Smooth muscle cell (in vitro differentiated cells): ENCODE measurements at regions not wholly inside any gene's neighbourhood (a gene's known extent, or its start where the extent isn't known, plus 50 kb on each side); places are given as distances from the start of the nearest gene placed in this dataset.

ENCODE experiments used
- DNase-seq: peaks from one replicate; lab custom pipeline; 2025; ENCODE audit not compliant: unreplicated experiment; lab: John Stamatoyannopoulos, UW
- H2AFZ ChIP-seq: fragments of 200-600 bp; sonication (generic); 2 replicates; pipeline ENCODE4 v1.6.0; 2016; ENCODE audit warnings: antibody characterized with exemption, low read depth, mild to moderate bottlenecking
- H3F3A ChIP-seq: fragments of 200-600 bp; sonication (generic); 2 replicates; pipeline ENCODE4 v1.6.0; 2017; ENCODE audit warnings: antibody characterized with exemption, low read depth
- H3K27ac ChIP-seq: fragments of 200-600 bp; sonication (generic); 2 replicates; pipeline ENCODE4 v1.5.1; 2016; ENCODE audit warnings: low read depth, mild to moderate bottlenecking
- H3K27me3 ChIP-seq: fragments of 200-600 bp; sonication (generic); 2 replicates; pipeline ENCODE4 v1.6.1; 2016; ENCODE audit warnings: low read depth, mild to moderate bottlenecking
- H3K36me3 ChIP-seq: fragments of 200-600 bp; sonication (generic); 2 replicates; pipeline ENCODE4 v1.5.1; 2016; ENCODE audit warnings: low read depth
- H3K4me1 ChIP-seq: fragments of 200-600 bp; sonication (generic); 2 replicates; pipeline ENCODE4 v1.5.1; 2016; ENCODE audit warnings: low read depth
- H3K4me2 ChIP-seq: fragments of 200-600 bp; sonication (generic); 2 replicates; pipeline ENCODE4 v1.6.0; 2016; ENCODE audit warnings: mild to moderate bottlenecking
- H3K4me3 ChIP-seq: fragments of 200-600 bp; sonication (generic); 2 replicates; pipeline ENCODE4 v1.5.1; 2016; ENCODE audit warnings: mild to moderate bottlenecking
- H3K79me2 ChIP-seq: fragments of 200-600 bp; sonication (generic); 2 replicates; pipeline ENCODE4 v1.6.0; 2016; ENCODE audit warnings: low read depth, mild to moderate bottlenecking
- H3K9ac ChIP-seq: fragments of 200-600 bp; sonication (generic); 2 replicates; pipeline ENCODE4 v1.6.0; 2016; ENCODE audit warnings: low read depth
- H3K9me3 ChIP-seq: fragments of 200-600 bp; sonication (generic); replicated peaks from 2 replicates; pipeline ENCODE4 v1.5.1; 2016; ENCODE audit warnings: low read depth
- H4K20me1 ChIP-seq: fragments of 200-600 bp; sonication (generic); 2 replicates; pipeline ENCODE4 v1.6.0; 2016; ENCODE audit warnings: low read depth
- CTCF ChIP-seq: fragments of 200-600 bp; sonication (generic); IDR thresholded peaks from 2 replicates; pipeline ENCODE4 v1.5.1; 2017; ENCODE audit warnings: borderline replicate concordance, mild to moderate bottlenecking, antibody characterized with exemption; ENCODE audit not compliant: insufficient read depth, poor library complexity, severe bottlenecking
- WGBS: methylation state at CpG from one replicate; pipeline ENCODE4 v1.1.7; 2016; ENCODE audit warnings: low lambda C conversion rate; 5-methylcytosine and 5-hydroxymethylcytosine counted together

GRCh38 chr1:219083631-219084030 lies 90.0 kb upstream of the LYPLAL1 start:
- no peaks in the 10 kb centered on the region for H3K27me3 ChIP-seq
- peak overlapping the region; percentile 28 for H3K4me2 ChIP-seq
- 29% methylated on average over 1 of the region's 1 CpG for WGBS
- no peaks in the 10 kb centered on the region for H3K36me3 ChIP-seq
- H3K4me1 ChIP-seq = peaks cover 18% of the 10 kb centered on the region
- no peak overlapping the region for H3K4me3 ChIP-seq
- H2AFZ ChIP-seq = peak overlapping the region; percentile 42
- no peak overlapping the region for H3K9ac ChIP-seq
- no peaks in the 10 kb centered on the region for H3K79me2 ChIP-seq
- H3K27ac ChIP-seq = peak overlapping the region; percentile 40
- peaks cover 5% of the 10 kb centered on the region for H3F3A ChIP-seq
- H3K9me3 ChIP-seq = no peaks in the 10 kb centered on the region
- no peak for DNase-seq
- no peaks in the 10 kb centered on the region for H4K20me1 ChIP-seq
- no peak for TF ChIP-seq CTCF

- 23% methylated on average over 3 of the region's 3 CpGs for WGBS
- H2AFZ ChIP-seq = no peak overlapping the region
- H3K36me3 ChIP-seq = no peaks in the 10 kb centered on the region
- H3K4me1 ChIP-seq = peaks cover 18% of the 10 kb centered on the region
- H3K9me3 ChIP-seq = no peaks in the 10 kb centered on the region
- TF ChIP-seq CTCF = no peak
- DNase-seq = no peak
- no peaks in the 10 kb centered on the region for H3K79me2 ChIP-seq
- H3K4me2 ChIP-seq = peak overlapping the region; percentile 65
- H3F3A ChIP-seq = peaks cover 5% of the 10 kb centered on the region
- no peak overlapping the region for H3K4me3 ChIP-seq
- H3K27me3 ChIP-seq = no peaks in the 10 kb centered on the region
- no peak overlapping the region for H3K9ac ChIP-seq
- H4K20me1 ChIP-seq = no peaks in the 10 kb centered on the region
- H3K27ac ChIP-seq = peak overlapping the region; percentile 69
These were observed 88.6 kb upstream of the LYPLAL1 start for GRCh38 chr1:219085082-219085481.

- peaks cover 5% of the 10 kb centered on the region for H3F3A ChIP-seq
- H3K27ac ChIP-seq = peak overlapping the region; percentile 69
- 66% methylated on average over 1 of the region's 1 CpG for WGBS
- H3K4me1 ChIP-seq = peaks cover 18% of the 10 kb centered on the region
- no peak overlapping the region for H3K9ac ChIP-seq
- no peaks in the 10 kb centered on the region for H4K20me1 ChIP-seq
- H3K36me3 ChIP-seq = no peaks in the 10 kb centered on the region
- no peaks in the 10 kb centered on the region for H3K27me3 ChIP-seq
- H3K4me2 ChIP-seq = peak overlapping the region; percentile 65
- H3K9me3 ChIP-seq = no peaks in the 10 kb centered on the region
- H2AFZ ChIP-seq = no peak overlapping the region
- no peak for DNase-seq
- no peak for TF ChIP-seq CTCF
- no peaks in the 10 kb centered on the region for H3K79me2 ChIP-seq
- H3K4me3 ChIP-seq = no peak overlapping the region
These were observed 87.7 kb upstream of the LYPLAL1 start for GRCh38 chr1:219085988-219086387.

GRCh38 chr1:219086956-219087469 lies 86.7 kb upstream of the LYPLAL1 start:
- Histone ChIP-seq H4K20me1 (no peaks in the 10 kb centered on the region), H3K9me3 (no peaks in the 10 kb centered on the region), H2AFZ (no peak overlapping the region), H3K4me3 (no peak overlapping the region), H3F3A (peaks cover 5% of the 10 kb centered on the region), H3K4me2 (peak overlapping the region; percentile 37), H3K79me2 (no peaks in the 10 kb centered on the region), H3K36me3 (no peaks in the 10 kb centered on the region), H3K4me1 (peaks cover 18% of the 10 kb centered on the region), H3K27ac (peak overlapping the region; percentile 69), H3K27me3 (no peaks in the 10 kb centered on the region), H3K9ac (no peak overlapping the region)
- WGBS = 82% methylated on average over 1 of the region's 1 CpG
- DNase-seq = no peak
- TF ChIP-seq CTCF = no peak
